Common myeloid progenitor, CD34-positive (primary cell): ENCODE measurements at regions not wholly inside any gene's neighbourhood (a gene's known extent, or its start where the extent isn't known, plus 50 kb on each side); places are given as distances from the start of the nearest gene placed in this dataset.

Experiments
- CTCF ChIA-PET: fragments of 350-600 bp; sonication (Branson Sonifier 250); formaldehyde crosslinking; loops from one replicate; lab custom pipeline; 2021; ENCODE audit warnings: antibody characterized with exemption; lab: Charles Lee
- POLR2A ChIA-PET: fragments of 350-600 bp; sonication (Branson Sonifier 250); formaldehyde crosslinking; loops from one replicate; lab custom pipeline; 2021; ENCODE audit warnings: antibody characterized with exemption; lab: Charles Lee
- DNase-seq, 3 donors: peaks; one replicate each; pipeline versions ENCODE4 v3.0.0 to v3.0.0-alpha.2; 2013
- H3K27ac ChIP-seq, 2 experiments: 1 replicate in 1 of 2; 2 replicates in 1 of 2; pipeline ENCODE4 v1.7.0; 2013; ENCODE audit warnings: inconsistent platforms in 2 of 2, low read length in 2 of 2, mild to moderate bottlenecking in 2 of 2, low read depth in 1 of 2, moderate library complexity in 1 of 2; ENCODE audit not compliant: severe bottlenecking in 2 of 2, insufficient read depth in 1 of 2, poor library complexity in 1 of 2
- H3K27me3 ChIP-seq, 5 experiments: replicated peaks in 2 of 5; 1 replicate in 3 of 5; 2 replicates in 2 of 5; pipeline versions ENCODE4 v1.6.1 to v1.7.0; 2013; ENCODE audit warnings: low read length in 4 of 5, mild to moderate bottlenecking in 2 of 5, moderate library complexity in 2 of 5, inconsistent platforms in 1 of 5; ENCODE audit not compliant: insufficient read depth in 5 of 5, control insufficient read depth in 4 of 5
- H3K36me3 ChIP-seq, 4 experiments: 1 replicate in 2 of 4; 2 replicates in 2 of 4; pipeline versions ENCODE4 v1.6.1 to v1.7.0; 2013; ENCODE audit warnings: low read length in 3 of 4, control low read depth in 1 of 4, mild to moderate bottlenecking in 1 of 4; ENCODE audit not compliant: control insufficient read depth in 4 of 4, insufficient read depth in 4 of 4
- H3K4me1 ChIP-seq, 4 experiments: 1 replicate in 3 of 4; 2 replicates in 1 of 4; pipeline versions ENCODE4 v1.6.1 to v1.7.1; 2013; ENCODE audit warnings: low read length in 3 of 4, mild to moderate bottlenecking in 3 of 4, control low read depth in 1 of 4, inconsistent platforms in 1 of 4, moderate library complexity in 1 of 4; ENCODE audit not compliant: control insufficient read depth in 4 of 4, insufficient read depth in 4 of 4; ENCODE audit errors: control extremely low read depth in 1 of 4
- H3K4me3 ChIP-seq, 7 experiments: 1 replicate in 4 of 7; 2 replicates in 3 of 7; pipeline versions ENCODE4 v1.5.1 to v1.7.0; 2013; ENCODE audit warnings: mild to moderate bottlenecking in 7 of 7, low read length in 6 of 7, moderate library complexity in 6 of 7, inconsistent platforms in 2 of 7, low read depth in 2 of 7, control low read depth in 1 of 7; ENCODE audit not compliant: insufficient read depth in 4 of 7, control insufficient read depth in 1 of 7; ENCODE audit errors: extremely low read depth in 1 of 7
- H3K9me3 ChIP-seq, 5 experiments: 1 replicate in 4 of 5; 2 replicates in 1 of 5; pipeline versions ENCODE4 v1.6.1 to v1.7.1; 2013; ENCODE audit warnings: low read length in 4 of 5, mild to moderate bottlenecking in 2 of 5, inconsistent platforms in 1 of 5, low read depth in 1 of 5, moderate library complexity in 1 of 5; ENCODE audit not compliant: control insufficient read depth in 4 of 5, insufficient read depth in 2 of 5; ENCODE audit errors: control extremely low read depth in 1 of 5
- WGBS: methylation state at CpG from one replicate; pipeline ENCODE4 v1.1.5; 2013; ENCODE audit not compliant: insufficient coverage; 5-methylcytosine and 5-hydroxymethylcytosine counted together

- Histone ChIP-seq H3K4me1 (no peaks in the 10 kb centered on the region), H3K36me3 (no peaks in the 10 kb centered on the region), H3K9me3 (no peaks in the 10 kb centered on the region), H3K4me3 (no peak overlapping the region), H3K27ac (no peak overlapping the region), H3K27me3 (peaks cover 0 to 7% (median 0%) of the 10 kb centered on the region in 5 experiments)
- no peak for DNase-seq
- CTCF ChIA-PET, result no interaction called here
- POLR2A ChIA-PET, result no interaction called here
- whole genome bisulfite sequencing, result 53% methylated on average over 2 of the region's 4 CpGs
These were observed 284.2 kb downstream of the TBC1D4 start for GRCh38 chr13:75197803-75198202.

- Histone ChIP-seq H3K4me3 (no peak overlapping the region), H3K4me1 (no peaks in the 10 kb centered on the region)
- POLR2A ChIA-PET, result no interaction called here
These were observed 285.7 kb downstream of the TBC1D4 start for GRCh38 chr13:75196147-75196837.

GRCh38 chr13:75195495-75196146 lies 286.3 kb downstream of the TBC1D4 start:
- WGBS, result 97% methylated on average over 6 of the region's 7 CpGs
- H3K27me3 ChIP-seq, result peaks cover 0 to 7% (median 0%) of the 10 kb centered on the region in 5 experiments
- H3K9me3 ChIP-seq, result no peaks in the 10 kb centered on the region
- DNase-seq, result no peak
- H3K36me3 ChIP-seq, result no peaks in the 10 kb centered on the region
- H3K4me1 ChIP-seq, result no peaks in the 10 kb centered on the region
- no peak overlapping the region for H3K4me3 ChIP-seq
- ChIA-PET CTCF (no interaction called here), POLR2A (no interaction called here)
- no peak overlapping the region for H3K27ac ChIP-seq

More at GRCh38 chr13:75196147-75196837, 285.7 kb downstream of the TBC1D4 start:
- Histone ChIP-seq H3K9me3 (no peaks in the 10 kb centered on the region), H3K36me3 (no peaks in the 10 kb centered on the region), H3K27me3 (peaks cover 0 to 7% (median 0%) of the 10 kb centered on the region in 5 experiments), H3K27ac (no peak overlapping the region)
- CTCF ChIA-PET, result no interaction called here
- no peak for DNase-seq
- 100% methylated on average over 1 of the region's 4 CpGs for WGBS

GRCh38 chr13:75194717-75195462 lies 287.1 kb downstream of the TBC1D4 start:
- H3K27ac ChIP-seq, result no peak overlapping the region

GRCh38 chr13:75186379-75186778 lies 295.6 kb downstream of the TBC1D4 start:
- no peak overlapping the region for H3K27ac ChIP-seq
- no peak for DNase-seq
- no peak overlapping the region for H3K4me3 ChIP-seq
- H3K27me3 ChIP-seq, result no peaks in the 10 kb centered on the region
- CTCF ChIA-PET, result no interaction called here
- H3K9me3 ChIP-seq, result peaks cover 0 to 5% (median 0%) of the 10 kb centered on the region in 5 experiments
- no peaks in the 10 kb centered on the region for H3K4me1 ChIP-seq
- POLR2A ChIA-PET, result no interaction called here
- WGBS, result 65% methylated on average over 2 of the region's 2 CpGs
- no peaks in the 10 kb centered on the region for H3K36me3 ChIP-seq

More at GRCh38 chr13:75194717-75195462, 287.1 kb downstream of the TBC1D4 start:
- Histone ChIP-seq H3K9me3 (no peaks in the 10 kb centered on the region), H3K4me3 (no peak overlapping the region), H3K27me3 (peaks cover 0 to 7% (median 0%) of the 10 kb centered on the region in 5 experiments), H3K4me1 (no peaks in the 10 kb centered on the region), H3K36me3 (no peaks in the 10 kb centered on the region)
- DNase-seq, result no peak
- ChIA-PET POLR2A (interaction anchor here (0.7 kb wide), 1 partner anchor 1277 kb away, joined by 5 read pairs; no protein-coding TSS in a partner anchor), CTCF (no interaction called here)
- 100% methylated on average over 2 of the region's 5 CpGs for WGBS

GRCh38 chr13:75181906-75182305 lies 300.1 kb downstream of the TBC1D4 start:
- 100% methylated on average over 1 of the region's 2 CpGs for WGBS
- ChIA-PET CTCF (no interaction called here), POLR2A (no interaction called here)
- H3K4me1 ChIP-seq, result no peaks in the 10 kb centered on the region
- H3K27ac ChIP-seq, result no peak overlapping the region
- peaks cover 0 to 5% (median 0%) of the 10 kb centered on the region in 5 experiments for H3K9me3 ChIP-seq
- H3K4me3 ChIP-seq, result no peak overlapping the region
- no peaks in the 10 kb centered on the region for H3K27me3 ChIP-seq
- DNase-seq, result no peak
- no peaks in the 10 kb centered on the region for H3K36me3 ChIP-seq
